GM12878 (cell line): ENCODE measurements at regions not wholly inside any gene's neighbourhood (a gene's known extent, or its start where the extent isn't known, plus 50 kb on each side); places are given as distances from the start of the nearest gene placed in this dataset.

Source experiments
- ATAC-seq: fragments of 200-7000 bp; cut with Tn5 transposase; 3 replicates; pipeline ENCODE4 v1.9.1; 2020; ENCODE audit warnings: mild to moderate bottlenecking, moderate library complexity
- BruUV-seq: library from RNA; stranded (reverse); fragments of 400-500 nt; replicated peaks from 2 replicates; lab custom pipeline; 2021; lab: Mats Ljungman, UMichigan
- CTCF ChIA-PET: fragments of 300-600 bp; sonication (Branson Sonifier 250); formaldehyde crosslinking; extraction: SDS; loops from one replicate; lab custom pipeline; 2021; ENCODE audit warnings: inconsistent platforms; lab: Yijun Ruan, JAX
- POLR2A ChIA-PET: fragments of 350-600 bp; formaldehyde crosslinking; extraction: SDS; loops from one replicate; lab custom pipeline; 2021; ENCODE audit warnings: inconsistent platforms; lab: Charles Lee
- RAD21 ChIA-PET: fragments of 300-600 bp; sonication (Branson Sonifier 250); formaldehyde crosslinking; loops from one replicate; lab custom pipeline; 2023; ENCODE audit warnings: antibody characterized with exemption; ENCODE audit not compliant: unreplicated experiment; lab: Charles Lee
- SMC1A ChIA-PET: fragments of 300-600 bp; sonication (Branson Sonifier 250); formaldehyde crosslinking; loops from one replicate; lab custom pipeline; 2023; ENCODE audit not compliant: unreplicated experiment, uncharacterized antibody; lab: Charles Lee
- DNase-seq: peaks from one replicate; pipeline ENCODE4 v3.0.0-alpha.2; 2011; ENCODE audit warnings: low read depth, low spot score
- FAIRE-seq: peaks from 3 replicates; lab custom pipeline; 2011; peaks lifted over from hg19 to GRCh38; lab: Jason Lieb, UNC
- H2AFZ ChIP-seq: 2 replicates; pipeline ENCODE4 v1.6.0; 2011; ENCODE audit warnings: low read depth, low read length, control low read depth; ENCODE audit not compliant: control insufficient read depth
- H3K27ac ChIP-seq: 2 replicates; pipeline ENCODE4 v1.5.1; 2011; ENCODE audit warnings: control low read depth; ENCODE audit not compliant: control insufficient read depth, insufficient read depth
- H3K27me3 ChIP-seq, 2 experiments: replicated peaks in 1 of 2; 2 replicates each; pipeline versions ENCODE4 v1.6.0 to v1.6.1; 2011; ENCODE audit warnings: low read length in 1 of 2; ENCODE audit not compliant: control insufficient read depth in 2 of 2, insufficient read depth in 2 of 2
- H3K36me3 ChIP-seq, 2 experiments: 2 replicates each; pipeline ENCODE4 v1.5.1; 2011; ENCODE audit warnings: low read length in 1 of 2; ENCODE audit not compliant: control insufficient read depth in 2 of 2, insufficient read depth in 2 of 2
- H3K4me1 ChIP-seq: 2 replicates; pipeline ENCODE4 v1.6.1; 2011; ENCODE audit warnings: mild to moderate bottlenecking, low read length, moderate library complexity, mixed read lengths; ENCODE audit not compliant: control insufficient read depth, insufficient read depth
- H3K4me2 ChIP-seq: 2 replicates; pipeline ENCODE4 v1.6.0; 2011; ENCODE audit warnings: control low read depth; ENCODE audit not compliant: control insufficient read depth, insufficient read depth
- H3K4me3 ChIP-seq: fragments of 200-600 bp; sonication (generic); 2 replicates; pipeline ENCODE4 v1.5.1; 2016
- H3K79me2 ChIP-seq: 2 replicates; pipeline ENCODE4 v1.6.0; 2011; ENCODE audit warnings: low read length; ENCODE audit not compliant: control insufficient read depth, insufficient read depth
- H3K9ac ChIP-seq: 2 replicates; pipeline ENCODE4 v1.8.0; 2011; ENCODE audit warnings: low read length, control low read depth, mixed read lengths; ENCODE audit not compliant: control insufficient read depth, insufficient read depth
- H3K9me3 ChIP-seq: replicated peaks from 3 replicates; pipeline ENCODE4 v1.5.1; 2011; ENCODE audit warnings: mild to moderate bottlenecking, low read length; ENCODE audit not compliant: control insufficient read depth, insufficient read depth
- H4K20me1 ChIP-seq: 2 replicates; pipeline ENCODE4 v1.6.0; 2011; ENCODE audit not compliant: control insufficient read depth, insufficient read depth
- DPF2 ChIP-seq: fragments of 450-650 bp; IDR thresholded peaks from 2 replicates; pipeline ENCODE4 v1.6.1; 2017; ENCODE audit warnings: mild to moderate bottlenecking
- ETV6 ChIP-seq, 2 experiments: fragments of 450-650 bp in 1 of 2; IDR thresholded peaks in 1 of 2; conservative IDR thresholded peaks in 1 of 2; 2 replicates each; pipeline ENCODE4 v1.6.1; 2014; ENCODE audit warnings: antibody characterized with exemption in 1 of 2, borderline replicate concordance in 1 of 2, low read depth in 1 of 2, mild to moderate bottlenecking in 1 of 2, moderate library complexity in 1 of 2
- FOXK2 ChIP-seq: fragments of 450-650 bp; IDR thresholded peaks from 2 replicates; pipeline ENCODE4 v1.6.1; 2017; ENCODE audit warnings: mild to moderate bottlenecking, moderate library complexity
- MEF2B ChIP-seq: fragments of 450-650 bp; IDR thresholded peaks from 2 replicates; pipeline ENCODE4 v1.6.1; 2018; ENCODE audit warnings: mild to moderate bottlenecking, moderate library complexity; ENCODE audit not compliant: partially characterized antibody, poor library complexity, severe bottlenecking
- MXI1 ChIP-seq: fragments of 150-350 bp; IDR thresholded peaks from 2 replicates; pipeline ENCODE4 v1.6.1; 2011; ENCODE audit warnings: low read depth, mild to moderate bottlenecking, inconsistent platforms, low read length, improper control_type of control experiment
- NFIC ChIP-seq: IDR thresholded peaks from 2 replicates; pipeline ENCODE4 v1.6.1; 2012; ENCODE audit warnings: low read depth, mild to moderate bottlenecking, inconsistent platforms, low read length, moderate library complexity
- PAX5 ChIP-seq: IDR thresholded peaks from 2 replicates; pipeline ENCODE4 v1.6.1; 2011; ENCODE audit warnings: low read depth, low read length, borderline replicate concordance
- PML ChIP-seq: IDR thresholded peaks from 2 replicates; pipeline ENCODE4 v1.6.1; 2012; ENCODE audit warnings: low read length, inconsistent platforms
- SMAD5 ChIP-seq: IDR thresholded peaks from 2 replicates; pipeline ENCODE4 v1.6.1; 2016; ENCODE audit warnings: antibody characterized with exemption, low read depth
- SPI1 ChIP-seq: IDR thresholded peaks from 2 replicates; pipeline ENCODE4 v1.6.1; 2011; ENCODE audit warnings: low read depth, mild to moderate bottlenecking, low read length, moderate library complexity, borderline replicate concordance; ENCODE audit not compliant: insufficient read depth
- YBX1 ChIP-seq: fragments of 450-650 bp; IDR thresholded peaks from 2 replicates; pipeline ENCODE4 v1.6.1; 2016; ENCODE audit warnings: antibody characterized with exemption
- WGBS: methylation state at CpG from one replicate; pipeline ENCODE4 v1.1.6; 2016; ENCODE audit warnings: low lambda C conversion rate; ENCODE audit not compliant: insufficient replicate concordance, insufficient coverage; ENCODE audit errors: missing lambda C conversion rate; 5-methylcytosine and 5-hydroxymethylcytosine counted together
- in situ Hi-C: fragments of 300-500 bp; cut with MboI; formaldehyde crosslinking; loops from 9 replicates; pipeline ENCODE4 v1.14.3; 2018; ENCODE audit warnings: mixed read lengths
- intact Hi-C: fragments of 100-400 bp; cut with micrococcal nuclease; formaldehyde crosslinking; loops from one replicate; pipeline ENCODE4 v1.14.2; 2022; ENCODE audit not compliant: unreplicated experiment
- TF ChIP-seq, protein P1 (sequence below): fragments of 450-650 bp; IDR thresholded peaks from 2 replicates; pipeline ENCODE4 v1.6.1; 2016; ENCODE audit warnings: mild to moderate bottlenecking
- TF ChIP-seq, protein P2 (sequence below): fragments of 450-650 bp; IDR thresholded peaks from 2 replicates; pipeline ENCODE4 v1.6.1; 2016; ENCODE audit warnings: mild to moderate bottlenecking
- TF ChIP-seq, protein P3 (sequence below): fragments of 450-650 bp; IDR thresholded peaks from 2 replicates; pipeline ENCODE4 v1.6.1; 2017; ENCODE audit warnings: mild to moderate bottlenecking, low read depth, inconsistent platforms; ENCODE audit not compliant: poor library complexity, severe bottlenecking
- TF ChIP-seq, protein P4 (sequence below): IDR thresholded peaks from 2 replicates; pipeline ENCODE4 v1.6.1; 2012; ENCODE audit warnings: low read depth, low read length, improper control_type of control experiment
- TF ChIP-seq, protein P5 (sequence below): fragments of 450-650 bp; IDR thresholded peaks from 2 replicates; pipeline ENCODE4 v1.6.1; 2018; ENCODE audit warnings: borderline replicate concordance, mild to moderate bottlenecking; ENCODE audit not compliant: partially characterized antibody

DNA sequence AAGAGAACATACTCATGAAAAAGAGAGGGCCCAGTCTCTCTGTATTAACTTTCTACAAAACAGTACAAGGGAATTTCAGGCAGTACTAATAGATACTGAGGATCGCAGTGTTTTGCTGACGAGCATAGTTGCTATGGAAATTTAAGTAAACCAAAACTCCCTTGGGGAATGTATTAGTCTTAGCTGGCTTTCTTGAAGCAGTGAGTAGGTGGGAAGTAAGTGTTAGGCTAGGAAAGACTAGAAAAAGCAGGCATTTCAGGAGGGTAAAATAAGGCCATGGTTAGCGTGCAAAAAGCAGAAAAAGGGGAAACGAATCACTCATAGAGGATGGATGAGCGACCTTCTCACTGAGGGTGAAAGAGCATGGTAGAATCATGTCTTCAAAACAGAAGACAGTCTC is 84.3 kb upstream of the ACTBL2 start:
- Histone ChIP-seq H3K27me3 (no peaks in the 10 kb centered on the region; a peak in 2 of 4 replicates), H4K20me1 (no peaks in the 10 kb centered on the region), H3K27ac (no peak overlapping the region), H2AFZ (no peak overlapping the region), H3K36me3 (no peaks in the 10 kb centered on the region), H3K4me3 (no peak overlapping the region), H3K4me1 (no peaks in the 10 kb centered on the region), H3K79me2 (no peaks in the 10 kb centered on the region), H3K9ac (no peak overlapping the region), H3K4me2 (no peak overlapping the region), H3K9me3 (no peaks in the 10 kb centered on the region)
- ChIA-PET RAD21 (interaction anchor here (0.5 kb wide), 1 partner anchor 207 kb away, joined by 3 read pairs; no protein-coding TSS in a partner anchor), SMC1A (no interaction called here), POLR2A (no interaction called here), CTCF (interaction anchor here (0.7 kb wide), 1 partner anchor 571 kb away, joined by 3 read pairs; no protein-coding TSS in a partner anchor)
- intact Hi-C loops (no loop called here), in situ Hi-C loops (no loop called here)
- ATAC-seq, result peak; percentile 51
- DNase-seq, result no peak
- BruUV-seq, result no TSS peak
- 0% methylated on average over 5 of the region's 5 CpGs for WGBS
- no peak for FAIRE-seq
- TF ChIP-seq MEF2B (peak; percentile 77), PAX5 (no peak), ETV6 (conservative IDR thresholded peaks at IDR 0.05 in 1 of 2, IDR thresholded peaks at IDR 0.05 in 1 of 2; ENCODE audit: borderline replicate concordance in 1 of 2, low read depth in 1 of 2) (no peak), SPI1 (no peak), SMAD5 (no peak), FOXK2 (no peak), NFIC (no peak), DPF2 (no peak), YBX1 (no peak), MXI1 (no peak), PML (no peak)
- TF ChIP-seq, protein P1, sequence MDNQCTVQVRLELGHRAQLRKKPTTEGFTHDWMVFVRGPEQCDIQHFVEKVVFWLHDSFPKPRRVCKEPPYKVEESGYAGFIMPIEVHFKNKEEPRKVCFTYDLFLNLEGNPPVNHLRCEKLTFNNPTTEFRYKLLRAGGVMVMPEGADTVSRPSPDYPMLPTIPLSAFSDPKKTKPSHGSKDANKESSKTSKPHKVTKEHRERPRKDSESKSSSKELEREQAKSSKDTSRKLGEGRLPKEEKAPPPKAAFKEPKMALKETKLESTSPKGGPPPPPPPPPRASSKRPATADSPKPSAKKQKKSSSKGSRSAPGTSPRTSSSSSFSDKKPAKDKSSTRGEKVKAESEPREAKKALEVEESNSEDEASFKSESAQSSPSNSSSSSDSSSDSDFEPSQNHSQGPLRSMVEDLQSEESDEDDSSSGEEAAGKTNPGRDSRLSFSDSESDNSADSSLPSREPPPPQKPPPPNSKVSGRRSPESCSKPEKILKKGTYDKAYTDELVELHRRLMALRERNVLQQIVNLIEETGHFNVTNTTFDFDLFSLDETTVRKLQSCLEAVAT, result peak; percentile 98
- TF ChIP-seq, protein P2, sequence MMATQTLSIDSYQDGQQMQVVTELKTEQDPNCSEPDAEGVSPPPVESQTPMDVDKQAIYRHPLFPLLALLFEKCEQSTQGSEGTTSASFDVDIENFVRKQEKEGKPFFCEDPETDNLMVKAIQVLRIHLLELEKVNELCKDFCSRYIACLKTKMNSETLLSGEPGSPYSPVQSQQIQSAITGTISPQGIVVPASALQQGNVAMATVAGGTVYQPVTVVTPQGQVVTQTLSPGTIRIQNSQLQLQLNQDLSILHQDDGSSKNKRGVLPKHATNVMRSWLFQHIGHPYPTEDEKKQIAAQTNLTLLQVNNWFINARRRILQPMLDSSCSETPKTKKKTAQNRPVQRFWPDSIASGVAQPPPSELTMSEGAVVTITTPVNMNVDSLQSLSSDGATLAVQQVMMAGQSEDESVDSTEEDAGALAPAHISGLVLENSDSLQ, result no peak
- TF ChIP-seq, protein P3, sequence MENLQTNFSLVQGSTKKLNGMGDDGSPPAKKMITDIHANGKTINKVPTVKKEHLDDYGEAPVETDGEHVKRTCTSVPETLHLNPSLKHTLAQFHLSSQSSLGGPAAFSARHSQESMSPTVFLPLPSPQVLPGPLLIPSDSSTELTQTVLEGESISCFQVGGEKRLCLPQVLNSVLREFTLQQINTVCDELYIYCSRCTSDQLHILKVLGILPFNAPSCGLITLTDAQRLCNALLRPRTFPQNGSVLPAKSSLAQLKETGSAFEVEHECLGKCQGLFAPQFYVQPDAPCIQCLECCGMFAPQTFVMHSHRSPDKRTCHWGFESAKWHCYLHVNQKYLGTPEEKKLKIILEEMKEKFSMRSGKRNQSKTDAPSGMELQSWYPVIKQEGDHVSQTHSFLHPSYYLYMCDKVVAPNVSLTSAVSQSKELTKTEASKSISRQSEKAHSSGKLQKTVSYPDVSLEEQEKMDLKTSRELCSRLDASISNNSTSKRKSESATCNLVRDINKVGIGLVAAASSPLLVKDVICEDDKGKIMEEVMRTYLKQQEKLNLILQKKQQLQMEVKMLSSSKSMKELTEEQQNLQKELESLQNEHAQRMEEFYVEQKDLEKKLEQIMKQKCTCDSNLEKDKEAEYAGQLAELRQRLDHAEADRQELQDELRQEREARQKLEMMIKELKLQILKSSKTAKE, result no peak
- TF ChIP-seq, protein P4, sequence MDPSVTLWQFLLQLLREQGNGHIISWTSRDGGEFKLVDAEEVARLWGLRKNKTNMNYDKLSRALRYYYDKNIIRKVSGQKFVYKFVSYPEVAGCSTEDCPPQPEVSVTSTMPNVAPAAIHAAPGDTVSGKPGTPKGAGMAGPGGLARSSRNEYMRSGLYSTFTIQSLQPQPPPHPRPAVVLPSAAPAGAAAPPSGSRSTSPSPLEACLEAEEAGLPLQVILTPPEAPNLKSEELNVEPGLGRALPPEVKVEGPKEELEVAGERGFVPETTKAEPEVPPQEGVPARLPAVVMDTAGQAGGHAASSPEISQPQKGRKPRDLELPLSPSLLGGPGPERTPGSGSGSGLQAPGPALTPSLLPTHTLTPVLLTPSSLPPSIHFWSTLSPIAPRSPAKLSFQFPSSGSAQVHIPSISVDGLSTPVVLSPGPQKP, result no peak
- TF ChIP-seq, protein P5, sequence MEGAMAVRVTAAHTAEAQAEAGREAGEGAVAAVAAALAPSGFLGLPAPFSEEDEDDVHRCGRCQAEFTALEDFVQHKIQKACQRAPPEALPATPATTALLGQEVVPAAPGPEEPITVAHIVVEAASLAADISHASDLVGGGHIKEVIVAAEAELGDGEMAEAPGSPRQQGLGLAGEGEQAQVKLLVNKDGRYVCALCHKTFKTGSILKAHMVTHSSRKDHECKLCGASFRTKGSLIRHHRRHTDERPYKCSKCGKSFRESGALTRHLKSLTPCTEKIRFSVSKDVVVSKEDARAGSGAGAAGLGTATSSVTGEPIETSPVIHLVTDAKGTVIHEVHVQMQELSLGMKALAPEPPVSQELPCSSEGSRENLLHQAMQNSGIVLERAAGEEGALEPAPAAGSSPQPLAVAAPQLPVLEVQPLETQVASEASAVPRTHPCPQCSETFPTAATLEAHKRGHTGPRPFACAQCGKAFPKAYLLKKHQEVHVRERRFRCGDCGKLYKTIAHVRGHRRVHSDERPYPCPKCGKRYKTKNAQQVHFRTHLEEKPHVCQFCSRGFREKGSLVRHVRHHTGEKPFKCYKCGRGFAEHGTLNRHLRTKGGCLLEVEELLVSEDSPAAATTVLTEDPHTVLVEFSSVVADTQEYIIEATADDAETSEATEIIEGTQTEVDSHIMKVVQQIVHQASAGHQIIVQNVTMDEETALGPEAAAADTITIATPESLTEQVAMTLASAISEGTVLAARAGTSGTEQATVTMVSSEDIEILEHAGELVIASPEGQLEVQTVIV, result no peak
